SKM-1 (cell line): ENCODE measurements at regions not wholly inside any gene's neighbourhood (a gene's known extent, or its start where the extent isn't known, plus 50 kb on each side); places are given as distances from the start of the nearest gene placed in this dataset.
"Not testable (repeated sequence)": the region's sequence is repeated elsewhere in the genome, so short reads cannot be mapped to it uniquely, and the experiment has no call there.

Experiments
- DNase-seq: peaks from one replicate; lab custom pipeline; 2025; ENCODE audit not compliant: unreplicated experiment; lab: John Stamatoyannopoulos, UW

GRCh38 chr11:121907379-121907778 is 208.6 kb downstream of the BLID start:
- DNase-seq = no peak

- peak; percentile 18 for DNase-seq
Measured at GRCh38 chr11:121904148-121904547, 211.9 kb downstream of the BLID start.

GRCh38 chr11:121901886-121902285 is 214.1 kb downstream of the BLID start:
- DNase-seq = no peak

GRCh38 chr11:121901417-121901816 is 214.6 kb downstream of the BLID start:
- not testable (repeated sequence) for DNase-seq

- no peak for DNase-seq
Measured at GRCh38 chr11:121899520-121899919, 216.5 kb downstream of the BLID start.

GRCh38 chr11:121898903-121899302 is 217.1 kb downstream of the BLID start:
- DNase-seq = no peak

GRCh38 chr11:121895919-121896318 is 220.1 kb downstream of the BLID start:
- DNase-seq = no peak

GRCh38 chr11:121894581-121894980 is 221.4 kb downstream of the BLID start:
- DNase-seq = no peak

GRCh38 chr11:121892863-121893262 is 223.2 kb downstream of the BLID start:
- no peak for DNase-seq

GRCh38 chr11:121892131-121892681 is 223.8 kb downstream of the BLID start:
- DNase-seq = no peak

GRCh38 chr11:121890946-121891515 is 225.0 kb downstream of the BLID start:
- no peak for DNase-seq

GRCh38 chr11:121890377-121890776 is 225.6 kb downstream of the BLID start:
- DNase-seq = no peak

GRCh38 chr11:121889931-121890330 is 226.1 kb downstream of the BLID start:
- no peak for DNase-seq

- no peak for DNase-seq
Measured at GRCh38 chr11:121889186-121889585, 226.8 kb downstream of the BLID start.

- no peak for DNase-seq
Measured at GRCh38 chr11:121887976-121888557, 227.9 kb downstream of the BLID start.

- peak; percentile 39 for DNase-seq
Measured at GRCh38 chr11:121887569-121887968, 228.4 kb downstream of the BLID start.

GRCh38 chr11:121886996-121887395 is 229.0 kb downstream of the BLID start:
- DNase-seq = no peak

GRCh38 chr11:121886005-121886734 is 229.8 kb downstream of the BLID start:
- no peak for DNase-seq

- no peak for DNase-seq
Measured at GRCh38 chr11:121884626-121885025, 231.4 kb downstream of the BLID start.

GRCh38 chr11:121881806-121882205 is 234.2 kb downstream of the BLID start:
- DNase-seq = no peak

- DNase-seq = no peak
Measured at GRCh38 chr11:121877152-121877551, 238.9 kb downstream of the BLID start.

- DNase-seq = no peak
Measured at GRCh38 chr11:121873766-121874165, 242.2 kb downstream of the BLID start.
